Pons (tissue), 1 donor: ENCODE measurements at regions not wholly inside any gene's neighbourhood (a gene's known extent, or its start where the extent isn't known, plus 50 kb on each side); places are given as distances from the start of the nearest gene placed in this dataset.

ENCODE experiments used
- DNase-seq: peaks from one replicate; pipeline ENCODE4 v3.0.0-alpha.2; 2016; ENCODE audit warnings: low spot score

DNA sequence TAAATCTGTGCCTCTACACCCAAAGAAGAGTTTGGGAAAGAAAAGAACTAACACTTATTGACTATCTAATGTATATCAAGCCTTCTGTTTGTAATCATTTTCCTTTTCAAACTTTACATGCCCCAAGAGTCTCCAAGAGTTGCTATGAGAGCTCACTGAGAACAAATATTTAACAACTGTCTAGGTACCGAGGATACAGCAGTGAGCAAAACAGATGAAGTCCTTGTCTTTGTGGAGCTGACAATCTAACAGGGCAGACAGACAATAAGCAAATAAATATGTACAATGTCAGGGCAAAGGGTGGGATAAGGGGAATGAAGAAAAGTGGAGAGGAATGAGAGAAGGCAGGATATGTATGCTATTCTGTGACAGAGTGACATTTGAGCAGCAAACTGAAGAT lies 64.8 kb upstream of the KSR1 start:
- no peak for DNase-seq

DNA sequence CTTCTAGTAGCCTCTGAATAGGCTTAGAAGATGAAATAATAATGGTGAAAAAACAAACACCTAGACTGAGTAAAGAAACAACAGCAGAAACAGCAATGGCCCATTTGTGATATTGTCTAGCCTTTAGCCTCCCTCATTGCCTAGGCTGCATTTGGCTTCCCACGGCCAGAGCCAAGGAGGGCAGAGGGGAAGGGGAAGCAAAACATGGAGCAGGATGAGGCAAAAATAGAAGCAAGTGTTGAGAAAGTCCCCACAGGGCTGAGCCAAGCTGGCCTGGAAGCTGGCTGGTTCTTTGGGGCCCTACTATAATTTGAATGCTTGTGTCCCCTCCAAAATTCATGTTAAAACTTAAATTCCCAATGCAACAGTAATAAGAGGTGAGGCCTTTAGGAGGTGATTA lies 60.2 kb upstream of the KSR1 start:
- no peak for DNase-seq

DNA sequence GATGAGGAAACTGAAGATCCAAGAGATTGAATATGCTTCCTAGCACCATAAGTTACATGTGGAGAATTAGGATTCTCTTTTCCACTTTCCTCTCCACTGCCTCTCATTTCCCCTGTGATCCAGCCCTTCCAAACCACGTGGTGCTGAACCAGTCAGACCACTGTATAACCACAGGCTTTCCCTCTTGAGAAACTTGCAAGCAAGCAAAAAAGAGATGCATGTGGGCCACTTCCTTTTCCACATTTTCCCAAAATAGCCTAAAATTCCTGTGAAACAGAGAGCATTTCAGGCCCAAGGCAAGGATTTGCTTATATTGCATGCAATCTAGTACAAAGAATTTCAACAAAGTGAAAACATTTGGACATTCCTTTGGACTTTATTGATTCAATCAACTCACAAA lies 59.3 kb upstream of the KSR1 start:
- no peak for DNase-seq

DNA sequence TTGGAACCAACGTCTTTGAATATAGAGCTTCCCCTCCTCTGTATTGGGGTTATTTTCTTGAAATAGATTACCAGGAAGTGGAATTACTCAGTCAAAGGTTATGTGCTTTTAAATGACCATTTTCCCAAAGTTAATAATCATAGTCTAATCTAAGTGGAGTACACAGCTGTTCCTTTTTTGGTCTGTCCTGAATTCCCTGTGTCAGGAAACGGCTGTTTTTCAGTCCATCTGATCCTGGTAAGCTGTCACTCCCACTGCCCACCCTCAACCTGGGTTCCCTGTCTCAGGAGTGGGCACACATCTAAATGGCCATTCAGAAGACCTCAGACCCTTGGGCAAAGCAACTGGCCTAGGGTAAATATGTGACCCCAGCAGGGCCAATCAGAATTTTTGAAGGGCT lies 57.6 kb upstream of the KSR1 start:
- DNase-seq: no peak

DNA sequence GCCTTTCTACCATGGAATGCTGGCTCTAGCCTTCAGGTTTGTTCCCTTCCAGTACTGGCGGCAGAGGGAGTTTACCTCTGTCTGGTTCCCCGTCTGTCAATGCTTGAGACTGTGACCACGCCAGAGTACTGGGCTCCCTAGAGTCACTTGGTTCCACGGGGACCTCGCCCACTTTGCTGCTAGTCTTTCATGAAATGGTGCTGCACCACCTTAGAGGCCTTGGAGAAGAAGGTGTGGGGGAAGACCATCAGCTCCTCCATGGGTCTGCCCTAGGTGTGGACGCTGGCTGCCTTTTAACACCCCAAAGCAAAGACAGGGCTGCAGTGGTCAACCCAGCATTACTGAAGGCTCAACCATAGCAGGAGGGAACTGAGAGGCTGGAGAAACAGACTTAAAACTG lies 55.3 kb upstream of the KSR1 start:
- DNase-seq: no peak

DNA sequence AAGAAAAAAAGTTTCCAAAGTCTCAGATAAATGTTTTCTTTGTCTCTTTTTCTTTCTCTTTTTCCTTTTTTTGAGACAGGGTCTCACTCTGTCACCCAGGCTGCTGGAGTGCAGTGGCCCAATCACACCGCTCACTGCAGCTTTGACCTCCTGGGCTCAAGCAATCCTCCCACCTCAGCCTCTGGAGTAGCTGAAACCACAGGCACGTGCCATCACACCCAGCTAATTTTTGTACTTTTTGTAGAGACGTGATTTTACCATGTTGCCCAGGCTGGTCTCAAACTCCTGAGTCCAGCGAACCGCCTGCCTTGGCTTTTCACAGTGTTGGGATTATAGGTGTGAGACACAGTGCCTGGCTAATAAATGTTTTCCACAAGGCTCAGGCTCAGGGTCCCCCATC lies 53.3 kb upstream of the KSR1 start:
- DNase-seq: no peak

DNA sequence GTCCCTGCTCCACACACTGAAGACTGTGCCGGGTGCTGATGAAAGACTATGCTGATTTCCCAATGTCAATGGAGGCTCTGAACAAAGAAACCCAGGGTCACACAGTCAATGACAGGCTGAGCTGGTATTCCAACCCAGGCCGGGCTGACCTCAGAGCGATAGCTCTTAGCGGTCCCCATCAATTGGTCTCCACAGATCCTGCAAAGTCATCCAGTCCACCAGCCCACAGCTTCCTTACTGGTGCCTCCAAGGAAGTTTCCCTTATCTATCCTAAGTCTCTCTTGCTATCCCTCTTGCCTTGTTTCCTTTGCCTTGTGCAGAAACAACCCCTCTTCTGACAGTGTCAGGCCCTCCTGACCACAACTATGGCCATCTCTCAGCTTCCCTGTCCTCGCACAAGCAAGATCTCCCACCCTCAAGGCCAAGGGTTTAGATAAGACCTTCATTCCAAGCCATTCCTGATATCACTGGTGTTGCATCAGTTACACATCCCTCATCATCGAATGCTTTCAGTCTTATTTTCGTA lies 52.7 kb upstream of the KSR1 start:
- DNase-seq: no peak

DNA sequence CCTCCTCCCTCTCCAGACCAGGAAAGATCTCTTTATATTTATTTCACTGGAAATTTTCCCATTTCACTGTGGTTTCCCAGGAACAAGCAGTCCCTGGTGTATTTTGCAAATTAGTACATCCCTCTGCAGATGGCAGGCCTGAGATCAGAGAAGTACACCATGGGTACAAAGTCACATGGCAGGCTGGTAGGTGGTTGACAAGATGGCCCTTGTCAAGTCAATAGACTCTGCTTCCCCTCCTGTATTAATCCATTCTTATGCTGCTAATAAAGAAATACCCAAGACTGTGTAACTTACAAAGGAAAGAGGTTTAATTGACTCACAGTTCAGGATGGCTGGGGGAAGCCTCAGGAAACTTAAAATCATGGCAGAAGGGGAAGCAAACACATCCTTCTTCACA lies 51.6 kb upstream of the KSR1 start:
- DNase-seq: no peak
